Fibroblast of skin of scalp (primary cell): ENCODE measurements at regions not wholly inside any gene's neighbourhood (a gene's known extent, or its start where the extent isn't known, plus 50 kb on each side); places are given as distances from the start of the nearest gene placed in this dataset.
A peak's percentile ranks its signal among the peaks of the same experiment; 100 is the strongest.

Source experiments
- DNase-seq: peaks from one replicate; pipeline ENCODE4 v3.0.0-alpha.2; 2013

- peak; percentile 68 for DNase-seq
These were observed 154.6 kb upstream of the IPO5 start for GRCh38 chr13:97798836-97799235.

- no peak for DNase-seq
These were observed 151.3 kb upstream of the IPO5 start for GRCh38 chr13:97802213-97802612.

- DNase-seq, result no peak
These were observed 143.9 kb upstream of the IPO5 start for GRCh38 chr13:97809576-97809975.

GRCh38 chr13:97810152-97810551, 143.3 kb upstream of the IPO5 start:
- DNase-seq, result peak; percentile 28

- no peak for DNase-seq
These were observed 131.1 kb upstream of the IPO5 start for GRCh38 chr13:97822377-97822776.

GRCh38 chr13:97826421-97827012, 127.0 kb upstream of the IPO5 start:
- no peak for DNase-seq

GRCh38 chr13:97834250-97834649, 119.2 kb upstream of the IPO5 start:
- DNase-seq, result no peak

GRCh38 chr13:97843189-97843588, 110.3 kb upstream of the IPO5 start:
- DNase-seq, result no peak

GRCh38 chr13:97844151-97844550, 109.3 kb upstream of the IPO5 start:
- no peak for DNase-seq

GRCh38 chr13:97848886-97849285, 104.6 kb upstream of the IPO5 start:
- DNase-seq, result no peak

GRCh38 chr13:97849305-97849704, 104.2 kb upstream of the IPO5 start:
- peak; percentile 25 for DNase-seq

- no peak for DNase-seq
These were observed 102.2 kb upstream of the IPO5 start for GRCh38 chr13:97851269-97851668.

GRCh38 chr13:97852181-97852874, 101.1 kb upstream of the IPO5 start:
- DNase-seq, result no peak

GRCh38 chr13:97853550-97853949, 99.9 kb upstream of the IPO5 start:
- peak; percentile 68 for DNase-seq

- peak; percentile 90 for DNase-seq
These were observed 97.7 kb upstream of the IPO5 start for GRCh38 chr13:97855570-97856303.

- DNase-seq, result no peak
These were observed 97.2 kb upstream of the IPO5 start for GRCh38 chr13:97856304-97856675.

- no peak for DNase-seq
These were observed 95.3 kb upstream of the IPO5 start for GRCh38 chr13:97858161-97858560.

- no peak for DNase-seq
These were observed 87.1 kb upstream of the IPO5 start for GRCh38 chr13:97866346-97866745.

- DNase-seq, result no peak
These were observed 86.7 kb upstream of the IPO5 start for GRCh38 chr13:97866751-97867150.

GRCh38 chr13:97873398-97873797, 80.1 kb upstream of the IPO5 start:
- no peak for DNase-seq

GRCh38 chr13:97875218-97875617, 78.3 kb upstream of the IPO5 start:
- no peak for DNase-seq

GRCh38 chr13:97875911-97876310, 77.6 kb upstream of the IPO5 start:
- no peak for DNase-seq

- DNase-seq, result peak; percentile 20
These were observed 74.8 kb upstream of the IPO5 start for GRCh38 chr13:97878431-97879375.
